Activated T-cell treated with anti-CD3 and anti-CD28 coated beads for 1 hour (primary cell): ENCODE measurements at regions not wholly inside any gene's neighbourhood (a gene's known extent, or its start where the extent isn't known, plus 50 kb on each side); places are given as distances from the start of the nearest gene placed in this dataset.

Experiments used
- DNase-seq: peaks from one replicate; pipeline ENCODE4 v3.0.0-alpha.2; 2020; ENCODE audit warnings: low read depth

GRCh38 chr2:13877571-13877970 is 754.9 kb upstream of the LRATD1 start:
- no peak for DNase-seq

GRCh38 chr2:13884291-13884976 is 748.1 kb upstream of the LRATD1 start:
- DNase-seq: no peak

- DNase-seq: no peak
Measured at GRCh38 chr2:13901526-13901925, 731.0 kb upstream of the LRATD1 start.

- DNase-seq: no peak
Measured at GRCh38 chr2:13905831-13906230, 726.7 kb upstream of the LRATD1 start.

GRCh38 chr2:13916066-13916465 is 716.5 kb upstream of the LRATD1 start:
- no peak for DNase-seq

GRCh38 chr2:13917958-13918357 is 714.6 kb upstream of the LRATD1 start:
- DNase-seq: no peak

GRCh38 chr2:13919981-13920382 is 712.5 kb upstream of the LRATD1 start:
- DNase-seq: no peak

- DNase-seq: no peak
Measured at GRCh38 chr2:13921245-13921644, 711.3 kb upstream of the LRATD1 start.

GRCh38 chr2:13923823-13924222 is 708.7 kb upstream of the LRATD1 start:
- DNase-seq: no peak

- no peak for DNase-seq
Measured at GRCh38 chr2:13942111-13942510, 690.4 kb upstream of the LRATD1 start.

GRCh38 chr2:13950761-13951160 is 681.8 kb upstream of the LRATD1 start:
- DNase-seq: no peak

- no peak for DNase-seq
Measured at GRCh38 chr2:13968811-13969210, 663.7 kb upstream of the LRATD1 start.

- DNase-seq: no peak
Measured at GRCh38 chr2:13986119-13986720, 646.3 kb upstream of the LRATD1 start.

- DNase-seq: no peak
Measured at GRCh38 chr2:13996527-13996926, 636.0 kb upstream of the LRATD1 start.

- DNase-seq: no peak
Measured at GRCh38 chr2:14011190-14011589, 621.3 kb upstream of the LRATD1 start.

- no peak for DNase-seq
Measured at GRCh38 chr2:14015113-14015630, 617.3 kb upstream of the LRATD1 start.

GRCh38 chr2:14016289-14016955 is 616.1 kb upstream of the LRATD1 start:
- no peak for DNase-seq

GRCh38 chr2:14018620-14019019 is 613.9 kb upstream of the LRATD1 start:
- no peak for DNase-seq

- no peak for DNase-seq
Measured at GRCh38 chr2:14023558-14023957, 609.0 kb upstream of the LRATD1 start.

GRCh38 chr2:14039134-14039533 is 593.4 kb upstream of the LRATD1 start:
- DNase-seq: no peak

- DNase-seq: no peak
Measured at GRCh38 chr2:14047491-14047890, 585.0 kb upstream of the LRATD1 start.

- no peak for DNase-seq
Measured at GRCh38 chr2:14051401-14051800, 581.1 kb upstream of the LRATD1 start.

GRCh38 chr2:14053105-14053504 is 579.4 kb upstream of the LRATD1 start:
- no peak for DNase-seq
